ENCODE measurements at regions not wholly inside any gene's neighbourhood (a gene's known extent, or its start where the extent isn't known, plus 50 kb on each side); places are given as distances from the start of the nearest gene placed in this dataset.

- no peaks in the 10 kb centered on the region for H3K79me2 ChIP-seq (ENCODE audit: insufficient read depth, low read length)
- H3K36me3 ChIP-seq (ENCODE audit: insufficient read depth, low read length) = no peaks in the 10 kb centered on the region
- no peaks in the 10 kb centered on the region for H3K27me3 ChIP-seq (ENCODE audit: insufficient read depth, low read length, poor library complexity)
- H3K9ac ChIP-seq (ENCODE audit: low read depth, low read length) = no peak overlapping the region
- TF ChIP-seq EZH2 (IDR thresholded peaks at IDR 0.05; ENCODE audit: borderline replicate concordance, low read depth, low read length, severe bottlenecking) = no peak
- no peak for TF ChIP-seq CTCF (IDR thresholded peaks at IDR 0.05; ENCODE audit: borderline replicate concordance, extremely low read depth, low read length, poor library complexity, severe bottlenecking)
- H3K4me3 ChIP-seq (ENCODE audit: low read depth in 1 of 2, low read length in 2 of 2) = no peak overlapping the region
- H2AFZ ChIP-seq (ENCODE audit: low read depth, low read length) = no peak overlapping the region
- H4K20me1 ChIP-seq (ENCODE audit: insufficient read depth, low read length) = no peaks in the 10 kb centered on the region
- H3K4me1 ChIP-seq (ENCODE audit: insufficient read depth, low read length) = no peaks in the 10 kb centered on the region
- no peak overlapping the region for H3K4me2 ChIP-seq (ENCODE audit: insufficient read depth, low read length)
- no peaks in the 10 kb centered on the region for H3K9me3 ChIP-seq (ENCODE audit: insufficient read depth, low read length, severe bottlenecking)
- ATAC-seq (ENCODE audit: insufficient read depth, low read depth) (no peak), DNase-seq (no peak)
- H3K27ac ChIP-seq (ENCODE audit: low read length) = no peak overlapping the region
Measured at GRCh38 chr5:88376728-88377127, 108.1 kb upstream of the TMEM161B start.

- Histone ChIP-seq H3K9me3 (ENCODE audit: insufficient read depth, low read length, severe bottlenecking) (no peaks in the 10 kb centered on the region), H3K36me3 (ENCODE audit: insufficient read depth, low read length) (no peaks in the 10 kb centered on the region), H3K27me3 (ENCODE audit: insufficient read depth, low read length, poor library complexity) (no peaks in the 10 kb centered on the region), H3K27ac (ENCODE audit: low read length) (no peak overlapping the region), H2AFZ (ENCODE audit: low read depth, low read length) (no peak overlapping the region), H4K20me1 (ENCODE audit: insufficient read depth, low read length) (no peaks in the 10 kb centered on the region), H3K4me1 (ENCODE audit: insufficient read depth, low read length) (no peaks in the 10 kb centered on the region), H3K4me3 (ENCODE audit: low read depth in 1 of 2, low read length in 2 of 2) (no peak overlapping the region), H3K79me2 (ENCODE audit: insufficient read depth, low read length) (no peaks in the 10 kb centered on the region), H3K9ac (ENCODE audit: low read depth, low read length) (no peak overlapping the region), H3K4me2 (ENCODE audit: insufficient read depth, low read length) (no peak overlapping the region)
- ATAC-seq (ENCODE audit: insufficient read depth, low read depth) = no peak
- TF ChIP-seq EZH2 (IDR thresholded peaks at IDR 0.05; ENCODE audit: borderline replicate concordance, low read depth, low read length, severe bottlenecking) = no peak
- no peak for TF ChIP-seq CTCF (IDR thresholded peaks at IDR 0.05; ENCODE audit: borderline replicate concordance, extremely low read depth, low read length, poor library complexity, severe bottlenecking)
- DNase-seq = no peak
Measured at GRCh38 chr5:88374391-88374790, 105.7 kb upstream of the TMEM161B start.

GRCh38 chr5:88370824-88371223 is 102.2 kb upstream of the TMEM161B start:
- Histone ChIP-seq H3K79me2 (ENCODE audit: insufficient read depth, low read length) (no peaks in the 10 kb centered on the region), H3K27me3 (ENCODE audit: insufficient read depth, low read length, poor library complexity) (no peaks in the 10 kb centered on the region), H3K4me3 (ENCODE audit: low read depth in 1 of 2, low read length in 2 of 2) (no peak overlapping the region), H3K4me2 (ENCODE audit: insufficient read depth, low read length) (no peak overlapping the region), H3K27ac (ENCODE audit: low read length) (no peak overlapping the region), H2AFZ (ENCODE audit: low read depth, low read length) (no peak overlapping the region), H3K9me3 (ENCODE audit: insufficient read depth, low read length, severe bottlenecking) (no peaks in the 10 kb centered on the region), H3K4me1 (ENCODE audit: insufficient read depth, low read length) (no peaks in the 10 kb centered on the region), H3K36me3 (ENCODE audit: insufficient read depth, low read length) (no peaks in the 10 kb centered on the region), H4K20me1 (ENCODE audit: insufficient read depth, low read length) (no peaks in the 10 kb centered on the region), H3K9ac (ENCODE audit: low read depth, low read length) (no peak overlapping the region)
- DNase-seq (no peak), ATAC-seq (ENCODE audit: insufficient read depth, low read depth) (no peak)
- TF ChIP-seq EZH2 (IDR thresholded peaks at IDR 0.05; ENCODE audit: borderline replicate concordance, low read depth, low read length, severe bottlenecking) = no peak
- TF ChIP-seq CTCF (IDR thresholded peaks at IDR 0.05; ENCODE audit: borderline replicate concordance, extremely low read depth, low read length, poor library complexity, severe bottlenecking) = no peak

- H3K4me1 ChIP-seq (ENCODE audit: insufficient read depth, low read length) = no peaks in the 10 kb centered on the region
- no peaks in the 10 kb centered on the region for H4K20me1 ChIP-seq (ENCODE audit: insufficient read depth, low read length)
- H3K4me3 ChIP-seq (ENCODE audit: low read depth in 1 of 2, low read length in 2 of 2) = no peak overlapping the region
- no peaks in the 10 kb centered on the region for H3K9me3 ChIP-seq (ENCODE audit: insufficient read depth, low read length, severe bottlenecking)
- H3K79me2 ChIP-seq (ENCODE audit: insufficient read depth, low read length) = no peaks in the 10 kb centered on the region
- DNase-seq (no peak), ATAC-seq (ENCODE audit: insufficient read depth, low read depth) (no peak)
- H3K27me3 ChIP-seq (ENCODE audit: insufficient read depth, low read length, poor library complexity) = no peaks in the 10 kb centered on the region
- no peak overlapping the region for H3K27ac ChIP-seq (ENCODE audit: low read length)
- H3K9ac ChIP-seq (ENCODE audit: low read depth, low read length) = no peak overlapping the region
- TF ChIP-seq EZH2 (IDR thresholded peaks at IDR 0.05; ENCODE audit: borderline replicate concordance, low read depth, low read length, severe bottlenecking) (no peak), CTCF (IDR thresholded peaks at IDR 0.05; ENCODE audit: borderline replicate concordance, extremely low read depth, low read length, poor library complexity, severe bottlenecking) (no peak)
- H2AFZ ChIP-seq (ENCODE audit: low read depth, low read length) = no peak overlapping the region
- no peaks in the 10 kb centered on the region for H3K36me3 ChIP-seq (ENCODE audit: insufficient read depth, low read length)
- H3K4me2 ChIP-seq (ENCODE audit: insufficient read depth, low read length) = no peak overlapping the region
Measured at GRCh38 chr5:88368201-88368600, 99.6 kb upstream of the TMEM161B start.

Measured in DND-41 (cell line).